ENCODE measurements at regions not wholly inside any gene's neighbourhood (a gene's known extent, or its start where the extent isn't known, plus 50 kb on each side); places are given as distances from the start of the nearest gene placed in this dataset.

- no peak overlapping the region for H3K4me3 ChIP-seq (ENCODE audit: low read depth, low read length)
- TF ChIP-seq CTCF (IDR thresholded peaks at IDR 0.05; ENCODE audit: control insufficient read depth, extremely low read depth, insufficient read depth) = no peak
- no peak for DNase-seq (ENCODE audit: low read depth)
Observed at GRCh38 chr2:4336864-4337263, 633.5 kb downstream of the DCDC2C start.

GRCh38 chr2:4338345-4338744 lies 635.0 kb downstream of the DCDC2C start:
- H3K4me3 ChIP-seq (ENCODE audit: low read depth, low read length) = no peak overlapping the region
- DNase-seq (ENCODE audit: low read depth) = no peak
- no peak for TF ChIP-seq CTCF (IDR thresholded peaks at IDR 0.05; ENCODE audit: control insufficient read depth, extremely low read depth, insufficient read depth)

GRCh38 chr2:4340536-4340935 lies 637.2 kb downstream of the DCDC2C start:
- no peak overlapping the region for H3K4me3 ChIP-seq (ENCODE audit: low read depth, low read length)
- no peak for TF ChIP-seq CTCF (IDR thresholded peaks at IDR 0.05; ENCODE audit: control insufficient read depth, extremely low read depth, insufficient read depth)
- no peak for DNase-seq (ENCODE audit: low read depth)

- TF ChIP-seq CTCF (IDR thresholded peaks at IDR 0.05; ENCODE audit: control insufficient read depth, extremely low read depth, insufficient read depth) = no peak
- no peak overlapping the region for H3K4me3 ChIP-seq (ENCODE audit: low read depth, low read length)
- DNase-seq (ENCODE audit: low read depth) = no peak
Observed at GRCh38 chr2:4346628-4347027, 643.3 kb downstream of the DCDC2C start.

- no peak for TF ChIP-seq CTCF (IDR thresholded peaks at IDR 0.05; ENCODE audit: control insufficient read depth, extremely low read depth, insufficient read depth)
Observed at GRCh38 chr2:4353668-4354067, 650.3 kb downstream of the DCDC2C start.

GRCh38 chr2:4354164-4354563 lies 650.8 kb downstream of the DCDC2C start:
- no peak overlapping the region for H3K4me3 ChIP-seq (ENCODE audit: low read depth, low read length)
- TF ChIP-seq CTCF (IDR thresholded peaks at IDR 0.05; ENCODE audit: control insufficient read depth, extremely low read depth, insufficient read depth) = no peak
- DNase-seq (ENCODE audit: low read depth) = no peak

More at GRCh38 chr2:4353668-4354067, 650.3 kb downstream of the DCDC2C start:
- H3K4me3 ChIP-seq (ENCODE audit: low read depth, low read length) = no peak overlapping the region
- DNase-seq (ENCODE audit: low read depth) = no peak

- peak; percentile 19 for DNase-seq (ENCODE audit: low read depth)
- H3K4me3 ChIP-seq (ENCODE audit: low read depth, low read length) = no peak overlapping the region
- peak; percentile 71 for TF ChIP-seq CTCF (IDR thresholded peaks at IDR 0.05; ENCODE audit: control insufficient read depth, extremely low read depth, insufficient read depth)
Observed at GRCh38 chr2:4354678-4355077, 651.3 kb downstream of the DCDC2C start.
